PC-3 (cell line): ENCODE measurements at regions not wholly inside any gene's neighbourhood (a gene's known extent, or its start where the extent isn't known, plus 50 kb on each side); places are given as distances from the start of the nearest gene placed in this dataset.

ENCODE experiments used
- ATAC-seq: fragments of 200-7000 bp; cut with Tn5 transposase; 2 replicates; pipeline ENCODE4 v1.9.1; 2020; ENCODE audit warnings: mild to moderate bottlenecking, moderate library complexity
- BruUV-seq: library from RNA; stranded (reverse); fragments of 400-500 nt; replicated peaks from 2 replicates; lab custom pipeline; 2021; lab: Mats Ljungman, UMichigan
- CTCF ChIA-PET: fragments of 300-600 bp; sonication (Branson Sonifier 250); formaldehyde crosslinking; loops from one replicate; lab custom pipeline; 2022; ENCODE audit warnings: antibody characterized with exemption; lab: Charles Lee
- POLR2A ChIA-PET: fragments of 300-600 bp; sonication (Branson Sonifier 250); formaldehyde crosslinking; loops from one replicate; lab custom pipeline; 2022; ENCODE audit warnings: antibody characterized with exemption; ENCODE audit not compliant: unreplicated experiment; lab: Charles Lee
- DNase-seq: peaks from one replicate; pipeline ENCODE4 v3.0.0-alpha.2; 2015
- H2AFZ ChIP-seq: fragments of 300-600 bp; sonication (generic); 2 replicates; pipeline ENCODE4 v1.6.0; 2016; ENCODE audit warnings: antibody characterized with exemption, low read length
- H3F3A ChIP-seq: fragments of 300-600 bp; sonication (generic); one replicate; pipeline ENCODE4 v1.6.0; 2017; ENCODE audit warnings: antibody characterized with exemption, low read length, control low read depth, mild to moderate bottlenecking; ENCODE audit not compliant: unreplicated experiment
- H3K27ac ChIP-seq: fragments of 300-600 bp; sonication (generic); 2 replicates; pipeline ENCODE4 v1.5.1; 2016; ENCODE audit warnings: mild to moderate bottlenecking, low read length
- H3K27me3 ChIP-seq: fragments of 300-600 bp; sonication (generic); 2 replicates; pipeline ENCODE4 v1.6.1; 2016; ENCODE audit warnings: low read length, mixed read lengths
- H3K36me3 ChIP-seq: fragments of 300-600 bp; sonication (generic); 2 replicates; pipeline ENCODE4 v1.6.1; 2016; ENCODE audit warnings: low read depth, mixed run types, low read length, mixed read lengths
- H3K4me1 ChIP-seq: fragments of 300-600 bp; sonication (generic); 2 replicates; pipeline ENCODE4 v1.5.1; 2016; ENCODE audit warnings: low read length; ENCODE audit not compliant: insufficient read depth
- H3K4me2 ChIP-seq: fragments of 300-600 bp; sonication (generic); 2 replicates; pipeline ENCODE4 v1.6.0; 2016; ENCODE audit warnings: low read length
- H3K4me3 ChIP-seq: fragments of 300-600 bp; sonication (generic); 2 replicates; pipeline ENCODE4 v1.5.1; 2016; ENCODE audit warnings: mild to moderate bottlenecking, low read length, mixed read lengths
- H3K79me2 ChIP-seq: fragments of 300-600 bp; sonication (generic); 2 replicates; pipeline ENCODE4 v1.6.1; 2017; ENCODE audit warnings: low read length, mixed read lengths
- H3K9ac ChIP-seq: fragments of 300-600 bp; sonication (generic); 2 replicates; pipeline ENCODE4 v1.6.0; 2016; ENCODE audit warnings: mild to moderate bottlenecking, low read length
- H3K9me2 ChIP-seq: fragments of 300-600 bp; sonication (generic); replicated peaks from 2 replicates; pipeline ENCODE4 v1.6.1; 2016; ENCODE audit warnings: mixed run types, low read length, mixed read lengths
- H3K9me3 ChIP-seq: fragments of 300-600 bp; sonication (generic); 2 replicates; pipeline ENCODE4 v1.6.1; 2016; ENCODE audit warnings: low read length, mixed read lengths
- H4K20me1 ChIP-seq: fragments of 300-600 bp; sonication (generic); 2 replicates; pipeline ENCODE4 v1.6.1; 2016; ENCODE audit warnings: low read length, mixed read lengths
- CTCF ChIP-seq: fragments of 300-600 bp; sonication (generic); conservative IDR thresholded peaks from 2 replicates; pipeline ENCODE4 v1.5.1; 2017; ENCODE audit warnings: antibody characterized with exemption, low read depth, mild to moderate bottlenecking, low read length
- EZH2 ChIP-seq: fragments of 300-600 bp; sonication (generic); IDR thresholded peaks from one replicate; pipeline ENCODE4 v1.6.1; 2017; ENCODE audit warnings: antibody characterized with exemption, mild to moderate bottlenecking, low read length; ENCODE audit not compliant: unreplicated experiment
- EZH2phosphoT487 ChIP-seq: fragments of 300-600 bp; sonication (generic); IDR thresholded peaks from 2 replicates; pipeline ENCODE4 v1.6.1; 2018; ENCODE audit warnings: mild to moderate bottlenecking, antibody characterized with exemption, low read length, borderline replicate concordance
- intact Hi-C: fragments of 100-400 bp; cut with micrococcal nuclease; formaldehyde crosslinking; loops from 2 replicates; pipeline ENCODE4 v1.9.0; 2023

DNA sequence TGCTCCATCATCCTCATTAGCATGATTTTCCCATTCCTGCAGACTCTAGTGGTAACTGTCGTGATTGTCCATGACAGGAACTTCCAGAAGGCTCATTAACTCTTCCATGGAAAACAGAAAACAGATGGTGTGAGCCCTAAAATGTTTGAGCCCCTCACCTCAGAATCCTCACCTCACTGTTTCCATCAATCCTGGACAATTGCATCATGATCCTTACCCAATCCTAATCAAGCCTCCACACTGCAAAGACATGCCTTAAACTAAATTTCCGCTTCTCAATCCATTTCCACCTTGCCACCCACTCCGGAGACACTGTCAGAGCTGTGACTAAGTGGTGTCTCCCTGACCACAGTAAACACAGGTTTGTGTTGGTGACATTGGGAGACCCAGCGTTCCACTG lies 311.0 kb upstream of the JARID2 start:
- Histone ChIP-seq H3F3A (no peaks in the 10 kb centered on the region), H2AFZ (no peak overlapping the region), H3K4me1 (peaks cover 12% of the 10 kb centered on the region), H3K27me3 (no peaks in the 10 kb centered on the region), H4K20me1 (no peaks in the 10 kb centered on the region), H3K9me3 (no peaks in the 10 kb centered on the region), H3K36me3 (no peaks in the 10 kb centered on the region), H3K4me2 (no peak overlapping the region), H3K9ac (no peak overlapping the region), H3K9me2 (no peaks in the 10 kb centered on the region), H3K4me3 (no peak overlapping the region), H3K79me2 (no peaks in the 10 kb centered on the region), H3K27ac (no peak overlapping the region)
- ChIA-PET CTCF (no interaction called here), POLR2A (no interaction called here)
- no peak for ATAC-seq
- no TSS peak for BruUV-seq
- intact Hi-C loops, result no loop called here
- TF ChIP-seq CTCF (no peak), EZH2 (no peak), EZH2phosphoT487 (no peak)
- no peak for DNase-seq

DNA sequence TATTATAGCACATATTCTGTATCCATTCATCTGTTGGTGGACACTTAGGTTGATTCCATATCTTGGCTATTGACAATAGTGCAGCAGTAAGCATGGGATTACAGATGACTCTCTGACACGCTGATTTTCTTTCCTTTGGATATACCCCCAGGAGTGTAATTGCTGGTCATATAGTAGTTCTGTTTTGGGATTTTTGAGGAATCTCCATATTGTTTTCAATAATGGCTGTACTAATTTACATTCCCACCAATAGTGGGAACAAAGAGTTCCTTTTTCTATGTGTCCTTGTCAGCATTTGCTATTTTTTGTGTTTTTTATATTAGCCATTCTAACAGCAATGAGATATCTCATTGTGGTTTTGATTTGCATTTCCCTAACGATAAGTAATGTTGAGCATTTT lies 309.0 kb upstream of the JARID2 start:
- POLR2A ChIA-PET, result no interaction called here
- H3K4me1 ChIP-seq, result no peaks in the 10 kb centered on the region
- no peak overlapping the region for H2AFZ ChIP-seq
- H3K9me3 ChIP-seq, result no peaks in the 10 kb centered on the region
- H3K27ac ChIP-seq, result no peak overlapping the region
- no peaks in the 10 kb centered on the region for H4K20me1 ChIP-seq
- H3K36me3 ChIP-seq, result no peaks in the 10 kb centered on the region
- no peak overlapping the region for H3K4me2 ChIP-seq
- no peak for ATAC-seq
- no peak for TF ChIP-seq EZH2
- TF ChIP-seq EZH2phosphoT487, result no peak
- TF ChIP-seq CTCF, result no peak
- BruUV-seq, result no TSS peak
- H3K79me2 ChIP-seq, result no peaks in the 10 kb centered on the region
- no peak for DNase-seq
- no peak overlapping the region for H3K9ac ChIP-seq
- CTCF ChIA-PET, result no interaction called here
- H3K4me3 ChIP-seq, result no peak overlapping the region
- intact Hi-C loops, result no loop called here
- no peaks in the 10 kb centered on the region for H3K27me3 ChIP-seq
- H3F3A ChIP-seq, result no peaks in the 10 kb centered on the region
- H3K9me2 ChIP-seq, result no peaks in the 10 kb centered on the region

DNA sequence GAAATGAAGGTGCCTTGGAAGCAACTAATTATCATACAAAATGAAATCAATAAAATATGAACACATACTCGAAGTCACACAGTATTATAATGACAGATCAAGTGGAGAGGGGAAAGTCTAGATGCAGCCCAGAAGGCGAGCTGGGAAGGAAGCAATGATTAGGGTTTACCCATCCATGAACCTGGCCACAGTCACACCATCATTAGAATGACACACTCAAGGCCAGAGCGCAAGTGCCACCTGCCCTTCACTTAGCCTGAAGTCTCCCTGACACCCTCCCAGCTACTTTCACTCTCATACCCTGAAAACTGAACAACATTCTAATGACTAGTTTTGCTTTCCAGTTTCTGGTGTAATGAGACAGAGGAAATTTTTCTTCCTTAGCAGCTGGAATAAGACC lies 302.8 kb upstream of the JARID2 start:
- POLR2A ChIA-PET, result no interaction called here
- CTCF ChIA-PET, result no interaction called here
- intact Hi-C loops, result no loop called here

More for the DNA sequence above, 302.8 kb upstream of the JARID2 start:
- Histone ChIP-seq H3K9me3 (no peaks in the 10 kb centered on the region), H3F3A (no peaks in the 10 kb centered on the region), H3K79me2 (no peaks in the 10 kb centered on the region), H3K4me1 (no peaks in the 10 kb centered on the region; the same call in 1 of the 2 replicates), H2AFZ (no peak overlapping the region), H3K9ac (no peak overlapping the region), H3K4me2 (no peak overlapping the region), H4K20me1 (no peaks in the 10 kb centered on the region), H3K27ac (no peak overlapping the region), H3K36me3 (no peaks in the 10 kb centered on the region), H3K27me3 (no peaks in the 10 kb centered on the region), H3K9me2 (no peaks in the 10 kb centered on the region), H3K4me3 (no peak overlapping the region)
- ATAC-seq, result no peak
- TF ChIP-seq EZH2phosphoT487 (no peak), CTCF (no peak), EZH2 (no peak)
- DNase-seq, result no peak
- BruUV-seq, result no TSS peak
